ENCODE measurements at regions not wholly inside any gene's neighbourhood (a gene's known extent, or its start where the extent isn't known, plus 50 kb on each side); places are given as distances from the start of the nearest gene placed in this dataset.
A peak's percentile ranks its signal among the peaks of the same experiment; 100 is the strongest.

DNA sequence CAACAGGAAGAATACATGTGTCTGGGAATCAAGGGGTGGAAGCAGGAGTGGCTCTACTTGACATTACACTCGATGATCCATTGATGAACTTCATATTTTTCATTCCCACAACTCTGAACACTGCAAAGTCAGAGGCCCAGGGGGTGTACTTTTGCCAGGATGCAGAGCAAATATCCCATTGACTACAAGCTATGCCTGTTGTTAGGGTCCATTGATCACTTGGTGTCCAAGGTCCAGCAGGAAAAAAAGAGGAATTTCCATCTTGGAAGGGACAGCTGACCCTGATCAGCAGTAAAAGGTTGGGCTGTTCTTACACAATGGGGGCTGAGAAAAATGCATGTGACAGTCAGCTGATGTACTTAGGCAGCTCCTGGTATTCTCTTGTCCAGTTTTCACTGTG lies 118.5 kb upstream of the MAP1B start:
- FAIRE-seq, result no peak
- DNase-seq (ENCODE audit: low spot score), result no peak

DNA sequence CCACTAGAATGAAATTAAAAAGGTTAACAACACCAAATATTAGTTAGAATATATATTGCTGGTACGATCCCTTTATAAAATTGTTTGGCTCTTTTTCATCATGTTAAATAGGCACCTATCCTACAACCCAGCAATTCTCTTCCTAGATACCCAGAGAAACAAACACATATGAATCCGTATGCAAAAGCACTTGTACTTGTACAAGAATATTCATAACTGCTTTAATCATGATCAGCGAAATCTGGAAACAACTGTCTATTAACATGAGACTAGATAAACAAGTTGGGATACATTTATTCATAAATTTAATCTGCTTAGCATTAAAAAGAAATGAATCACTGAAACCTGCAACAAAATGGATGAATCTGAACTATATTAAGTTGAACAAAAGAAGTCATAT lies 113.7 kb upstream of the MAP1B start:
- FAIRE-seq, result no peak
- DNase-seq (ENCODE audit: low spot score), result no peak

DNA sequence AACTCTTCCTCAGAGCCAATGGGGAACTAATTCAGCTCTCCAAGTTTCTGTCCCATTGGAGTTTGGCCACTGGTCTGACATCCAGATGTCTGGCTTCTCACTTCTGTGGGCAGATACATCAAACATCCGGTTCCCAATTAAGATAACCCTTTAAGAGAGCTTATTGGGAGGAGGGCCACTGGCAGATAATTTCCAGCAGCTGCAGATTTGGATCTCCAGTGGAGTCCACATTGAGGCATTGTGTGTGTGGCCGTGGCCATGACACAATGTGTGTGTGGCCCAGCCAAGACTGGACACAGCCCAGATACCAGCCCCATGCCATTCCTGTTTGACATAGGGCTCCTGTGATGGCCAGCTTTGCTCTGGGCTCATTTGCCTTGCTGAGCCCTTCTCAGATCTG lies 110.5 kb upstream of the MAP1B start:
- FAIRE-seq, result no peak
- DNase-seq (ENCODE audit: low spot score), result no peak

DNA sequence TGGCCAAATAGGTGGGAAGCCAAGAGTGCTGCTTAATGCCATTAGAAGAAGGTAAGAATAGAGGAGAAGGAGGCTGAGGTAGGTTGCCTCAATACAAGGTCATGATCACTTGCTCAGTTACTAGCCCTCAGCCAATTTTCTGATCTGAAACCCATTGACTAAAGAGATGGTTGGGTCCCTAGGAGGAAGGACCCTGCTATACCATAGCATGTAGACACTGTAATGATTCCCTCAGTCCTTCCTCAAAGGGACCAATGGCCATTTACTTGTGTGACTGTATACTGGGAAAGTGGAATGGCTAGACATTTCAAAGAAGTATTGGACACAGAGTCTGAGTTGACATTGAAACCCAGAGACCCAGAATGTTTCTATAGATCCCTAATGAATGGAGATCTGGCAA lies 108.5 kb upstream of the MAP1B start:
- FAIRE-seq (no peak), DNase-seq (ENCODE audit: low spot score) (no peak)

DNA sequence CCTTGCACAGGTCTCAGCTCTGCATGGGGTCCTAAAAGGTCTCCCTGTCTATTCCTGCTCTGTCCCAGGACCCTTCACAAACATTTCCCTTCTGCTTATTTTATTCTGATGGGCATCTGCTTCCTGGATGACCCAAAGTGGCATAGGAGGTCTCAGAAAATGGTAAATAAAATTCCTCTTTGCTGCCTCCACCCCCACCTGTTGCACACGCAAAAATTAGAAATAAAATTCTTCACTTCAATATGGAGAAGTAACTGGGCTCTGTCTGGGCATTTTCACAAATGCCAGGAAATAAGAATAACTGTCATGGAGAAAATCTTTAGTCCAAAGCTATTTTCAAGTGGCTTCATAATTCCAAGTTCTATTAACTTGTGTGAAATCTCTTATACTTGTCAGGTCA lies 106.6 kb upstream of the MAP1B start:
- FAIRE-seq (no peak), DNase-seq (ENCODE audit: low spot score) (no peak)

DNA sequence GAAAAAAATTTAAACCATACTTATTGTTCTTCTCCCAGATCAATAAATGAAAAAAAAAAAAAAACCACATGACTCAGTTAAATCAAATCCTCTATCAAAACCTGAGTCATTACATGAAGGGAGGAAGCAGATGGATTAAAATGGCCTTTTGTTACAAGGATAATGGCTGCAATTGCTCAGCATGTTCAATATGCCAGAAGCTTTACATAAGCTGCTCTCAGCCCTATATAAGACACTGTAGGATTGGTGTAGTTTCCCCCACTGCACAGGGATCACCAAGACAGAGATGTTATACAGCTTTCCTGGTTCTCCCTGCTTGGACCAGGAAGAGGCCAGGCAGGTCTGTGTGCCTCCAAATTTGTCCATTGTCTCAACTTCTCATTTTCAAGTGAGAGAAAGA lies 101.6 kb upstream of the MAP1B start:
- DNase-seq (ENCODE audit: low spot score) (no peak), FAIRE-seq (no peak)

DNA sequence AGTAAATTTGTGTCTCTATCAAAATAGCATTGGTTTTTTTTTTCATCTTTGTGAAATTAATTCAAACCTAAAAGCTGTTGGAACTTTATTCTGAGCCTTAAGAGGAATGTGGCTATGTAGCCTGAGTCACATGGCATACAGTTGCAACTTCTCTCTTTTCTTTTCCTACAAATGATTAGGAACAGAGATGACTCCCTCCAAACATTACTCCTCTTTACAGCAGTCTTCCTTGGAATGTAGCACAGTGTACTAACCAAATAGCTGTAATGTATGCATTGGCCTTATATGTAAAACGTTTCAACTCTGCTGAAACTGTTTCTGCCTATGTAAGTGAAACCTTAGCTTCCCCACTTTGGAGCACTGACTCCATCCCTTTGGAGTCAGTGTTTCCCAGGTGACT lies 100.9 kb upstream of the MAP1B start:
- DNase-seq (ENCODE audit: low spot score) (no peak), FAIRE-seq (no peak)

DNA sequence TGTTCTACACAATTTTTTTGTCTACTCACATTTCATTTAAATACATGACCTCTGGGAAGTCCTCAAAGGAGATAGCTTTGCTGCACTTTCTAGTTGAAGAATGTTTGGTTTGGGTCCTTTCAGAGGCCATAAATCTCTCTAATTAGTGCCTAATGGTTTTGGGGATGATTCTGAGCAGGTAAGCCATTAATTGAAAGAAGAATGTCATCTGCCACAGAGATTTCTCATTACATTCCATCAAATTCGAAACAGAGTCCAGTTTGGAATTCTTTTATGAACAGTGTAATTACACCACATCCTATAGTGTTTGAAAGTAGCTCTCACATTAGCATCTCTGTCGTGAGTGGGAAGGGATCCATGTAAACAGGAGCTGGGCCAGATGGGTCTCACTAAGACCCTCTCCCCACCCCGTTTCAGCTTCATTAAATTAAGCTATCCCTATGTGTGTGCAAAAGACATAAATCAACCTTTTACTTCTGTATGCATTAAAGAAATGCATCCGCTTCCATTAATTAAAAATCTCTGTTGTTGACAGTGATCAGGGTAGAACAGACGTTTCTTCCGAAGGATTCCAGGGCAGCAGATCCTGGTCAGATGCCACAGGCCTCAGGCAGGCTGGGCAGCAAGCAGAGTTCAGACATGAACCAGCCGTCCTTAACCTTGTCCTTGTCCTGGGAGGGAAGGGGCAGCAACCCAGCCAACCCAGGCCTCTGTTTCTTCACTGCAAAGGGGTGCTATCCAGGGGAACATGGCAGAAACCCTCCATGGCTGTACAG lies 99.8 kb upstream of the MAP1B start:
- no peak for DNase-seq (ENCODE audit: low spot score)
- no peak for FAIRE-seq

DNA sequence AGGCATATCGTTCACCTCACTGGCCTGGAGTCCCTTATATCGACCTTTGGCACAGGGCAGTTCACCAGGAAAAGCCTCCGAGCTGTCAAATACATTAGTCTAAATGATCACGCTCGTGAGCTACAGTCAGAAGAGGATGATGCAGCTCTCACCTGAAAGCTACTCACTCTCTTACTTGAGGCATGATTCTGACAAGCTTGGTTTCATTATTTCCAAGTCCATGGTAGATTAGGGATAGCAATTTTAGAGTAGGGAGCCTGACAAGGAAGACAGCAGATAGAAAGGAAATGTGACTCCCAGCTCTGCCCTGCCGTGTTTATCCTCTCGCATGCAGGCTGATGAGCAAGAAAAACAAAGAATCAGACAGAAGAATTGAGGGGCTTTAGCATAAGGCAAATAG lies 98.0 kb upstream of the MAP1B start:
- no peak for FAIRE-seq

DNA sequence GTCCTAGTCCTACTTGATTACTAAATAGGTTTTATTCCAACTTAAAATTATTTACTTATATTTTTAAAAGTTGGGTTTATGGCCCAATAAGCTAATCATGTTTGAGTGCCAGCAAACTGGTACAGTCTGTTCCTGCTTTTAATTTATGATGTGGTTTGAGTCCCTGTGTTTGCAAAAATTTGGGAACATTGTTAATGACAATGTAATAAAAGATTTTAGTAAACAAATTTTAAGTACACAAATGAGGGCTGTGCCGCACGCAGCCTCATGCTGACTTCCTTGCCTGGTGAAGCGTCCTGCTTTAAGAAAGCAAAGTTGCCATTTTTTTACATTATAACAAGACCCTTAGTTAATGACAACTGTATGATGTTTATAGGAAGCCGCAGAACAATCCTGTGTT lies 96.8 kb upstream of the MAP1B start:
- FAIRE-seq, result no peak
- DNase-seq (ENCODE audit: low spot score), result no peak

More for the DNA sequence above, 98.0 kb upstream of the MAP1B start:
- DNase-seq (ENCODE audit: low spot score), result no peak

DNA sequence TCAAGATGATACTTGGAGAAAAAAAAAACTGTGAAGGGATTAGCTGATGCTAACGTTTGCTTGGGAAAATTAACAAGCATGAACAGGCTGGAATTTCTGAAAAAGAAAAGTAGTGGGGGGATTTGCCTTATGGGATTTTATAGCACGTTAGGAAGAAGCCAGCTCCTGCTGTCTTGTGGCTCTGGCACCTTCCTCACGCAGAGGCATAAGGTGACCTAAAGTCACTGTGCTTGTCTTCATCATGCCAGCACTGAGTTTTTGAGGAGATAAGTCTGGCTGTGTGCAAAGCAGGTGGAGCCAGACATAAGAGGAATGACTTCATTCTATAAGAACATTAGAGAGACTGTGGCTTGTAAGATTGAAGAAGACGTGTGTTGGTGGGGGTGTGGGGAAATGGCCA lies 94.4 kb upstream of the MAP1B start:
- FAIRE-seq (no peak), DNase-seq (ENCODE audit: low spot score) (no peak)

DNA sequence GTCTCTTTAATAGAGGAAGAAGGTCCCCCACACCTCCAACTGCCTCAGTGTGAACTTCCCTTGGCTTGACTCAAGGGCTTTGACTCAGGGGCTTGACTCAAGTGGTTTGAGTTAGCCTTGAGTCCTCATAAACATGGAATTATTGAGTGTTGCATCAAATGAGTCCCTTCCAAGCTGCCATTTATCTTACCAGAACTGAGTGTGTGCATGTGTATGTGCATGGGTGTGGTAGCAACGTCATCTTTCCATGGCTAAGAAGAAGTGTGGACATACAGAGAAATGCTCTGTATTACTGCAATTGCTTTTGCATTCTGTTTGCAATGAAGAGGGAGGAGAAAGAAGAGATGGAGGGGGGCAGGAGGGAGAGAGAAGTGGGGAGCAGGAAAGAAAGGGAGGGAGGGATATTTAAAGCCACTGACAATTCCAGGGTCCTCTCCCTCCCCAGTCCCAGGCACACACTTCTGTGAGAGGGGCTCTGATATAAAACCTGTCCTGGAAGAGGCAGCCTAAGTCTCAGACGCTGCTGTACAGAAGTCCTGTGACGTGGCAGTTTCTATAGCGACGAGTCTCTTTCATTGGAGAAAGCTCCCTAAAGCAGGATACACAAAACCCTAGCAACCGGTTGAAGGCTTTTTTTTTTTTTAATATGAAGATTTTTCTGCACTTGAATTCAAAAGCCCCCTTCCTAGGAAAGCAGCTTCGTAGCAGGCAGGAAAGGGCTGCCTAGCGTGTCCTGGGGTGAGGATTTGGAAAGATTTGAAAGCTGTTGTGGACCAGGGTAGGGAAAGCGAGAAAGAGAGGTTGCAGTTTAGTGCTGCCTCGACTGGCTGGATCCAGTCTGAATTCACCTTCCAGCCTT lies 93.3 kb upstream of the MAP1B start:
- FAIRE-seq (no peak), DNase-seq (ENCODE audit: low spot score) (no peak)

DNA sequence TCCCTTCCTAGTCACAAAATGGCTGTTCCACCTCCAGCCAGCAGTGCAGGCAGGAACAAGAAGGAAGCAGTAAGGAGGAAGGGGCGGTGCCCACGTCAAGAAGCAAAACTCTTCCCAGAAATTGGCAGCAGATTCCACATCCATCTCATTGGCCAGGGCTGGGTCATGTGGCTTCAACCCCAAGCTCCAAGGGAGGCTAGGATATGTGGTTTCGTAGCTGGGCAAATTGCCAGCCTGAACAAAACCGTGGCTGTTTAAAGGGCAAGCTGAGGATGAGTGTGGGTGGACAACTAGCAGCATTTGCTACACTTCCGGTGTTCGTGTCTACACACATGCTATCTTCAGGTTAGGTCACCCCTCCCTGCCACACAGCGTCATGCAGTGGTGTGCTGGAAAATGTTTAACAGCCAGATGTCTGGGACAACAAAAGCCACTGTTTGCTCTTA lies 92.1 kb upstream of the MAP1B start:
- FAIRE-seq, result peak; percentile 75
- DNase-seq (ENCODE audit: low spot score), result peak; percentile 83

DNA sequence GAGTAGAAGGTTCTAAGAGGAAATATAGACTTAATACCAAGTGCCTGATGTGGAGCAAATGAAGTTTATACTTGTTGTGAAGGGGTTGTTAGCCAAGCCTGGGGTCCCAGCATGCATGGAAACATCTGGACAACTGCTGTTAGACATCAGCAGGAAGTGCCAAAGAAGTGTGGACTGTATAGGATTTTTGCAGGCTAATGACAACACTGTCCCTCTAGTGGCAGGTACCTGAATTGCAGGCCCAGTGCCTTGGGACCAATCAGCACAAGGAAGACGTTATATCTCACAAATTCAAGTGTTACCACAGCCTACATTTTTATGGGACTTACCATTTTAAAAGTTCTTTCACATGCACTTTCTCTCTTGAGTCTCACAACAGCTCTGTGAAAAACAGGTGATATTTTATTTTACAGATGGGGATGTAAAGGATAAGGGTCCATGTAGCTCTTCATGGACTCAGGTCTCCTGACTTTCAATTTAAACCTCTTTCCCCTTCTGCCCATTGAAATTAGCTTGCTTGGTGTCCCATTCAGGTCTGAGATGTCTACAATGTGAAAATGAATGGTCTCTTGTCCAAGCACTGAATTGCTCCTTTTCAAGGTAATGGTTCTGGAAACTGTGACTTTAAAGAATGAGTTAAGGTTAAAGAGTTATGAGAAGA lies 89.0 kb upstream of the MAP1B start:
- no peak for FAIRE-seq
- DNase-seq (ENCODE audit: low spot score), result peak; percentile 46

DNA sequence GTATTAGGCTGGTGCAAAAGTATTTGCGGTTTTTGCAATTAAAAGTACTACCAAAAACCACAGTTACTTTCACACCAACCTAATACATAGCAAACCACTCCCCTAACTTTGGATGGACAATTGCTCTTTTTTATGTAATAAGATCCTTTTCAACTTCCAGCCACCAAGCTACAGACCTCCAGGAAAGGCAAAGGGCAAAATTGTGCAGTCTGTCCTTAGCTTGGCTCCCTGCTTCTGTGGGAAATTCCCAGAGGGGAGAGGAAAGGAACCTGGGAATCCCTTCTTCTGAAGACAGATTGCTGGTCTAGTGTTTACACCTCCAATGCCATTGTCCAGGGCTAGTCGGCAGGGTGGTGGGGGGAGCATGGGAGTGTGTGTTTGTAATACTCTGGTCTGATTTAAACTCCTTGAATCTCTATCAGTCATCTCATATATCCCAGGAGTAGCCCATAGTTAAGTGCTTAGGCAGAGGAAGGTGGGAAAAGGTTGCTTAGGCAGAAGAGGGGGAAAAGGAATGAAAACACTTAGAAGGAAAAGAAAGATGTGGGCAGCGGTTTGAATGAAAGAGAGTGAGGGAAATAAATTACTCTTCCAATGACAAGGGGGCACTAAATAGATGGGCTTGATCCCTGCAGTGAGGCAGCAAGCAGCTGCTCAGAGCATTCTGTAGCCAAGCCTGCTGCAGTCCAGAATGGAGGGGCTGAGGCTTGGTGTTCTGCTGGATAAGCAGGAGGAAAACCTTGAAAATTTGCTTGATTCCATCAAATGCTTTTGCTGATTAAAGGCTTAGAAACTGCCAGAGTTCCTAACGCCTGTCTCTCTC lies 86.9 kb upstream of the MAP1B start:
- FAIRE-seq, result no peak

DNA sequence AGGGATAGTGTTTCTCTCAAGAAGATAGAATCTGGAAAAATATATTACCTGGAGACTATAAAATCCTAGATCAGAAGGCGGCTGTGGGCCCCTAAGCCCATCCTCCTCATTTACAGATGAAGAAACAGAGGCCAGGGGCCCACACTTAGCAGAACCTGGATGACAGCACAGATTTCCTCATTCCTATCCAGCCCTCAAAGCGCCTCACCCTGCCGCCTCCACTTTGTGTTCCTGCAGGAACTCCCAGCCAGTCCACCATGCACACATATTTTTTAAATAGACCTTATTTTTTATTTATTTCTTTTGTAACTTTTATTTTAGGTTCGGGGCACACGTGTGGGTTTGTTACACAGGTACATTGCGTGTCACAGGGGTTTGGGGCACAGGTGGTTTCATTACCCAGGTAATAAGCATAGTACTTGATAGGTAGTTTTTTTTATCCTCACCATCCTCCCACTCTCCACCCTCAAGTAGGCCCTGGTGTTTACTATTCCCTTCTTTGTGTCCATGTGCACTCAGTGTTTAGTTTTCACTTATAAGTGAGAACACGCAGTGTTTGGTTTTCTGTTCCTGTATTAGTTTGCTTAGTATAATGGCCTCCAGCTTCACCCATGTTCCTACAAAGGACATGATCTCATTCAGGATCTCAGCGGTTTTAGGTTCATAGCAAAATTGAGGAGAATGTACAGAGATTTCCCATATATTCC lies 85.5 kb upstream of the MAP1B start:
- FAIRE-seq, result no peak
- no peak for DNase-seq (ENCODE audit: low spot score)

More for the DNA sequence above, 86.9 kb upstream of the MAP1B start:
- DNase-seq (ENCODE audit: low spot score), result no peak

DNA sequence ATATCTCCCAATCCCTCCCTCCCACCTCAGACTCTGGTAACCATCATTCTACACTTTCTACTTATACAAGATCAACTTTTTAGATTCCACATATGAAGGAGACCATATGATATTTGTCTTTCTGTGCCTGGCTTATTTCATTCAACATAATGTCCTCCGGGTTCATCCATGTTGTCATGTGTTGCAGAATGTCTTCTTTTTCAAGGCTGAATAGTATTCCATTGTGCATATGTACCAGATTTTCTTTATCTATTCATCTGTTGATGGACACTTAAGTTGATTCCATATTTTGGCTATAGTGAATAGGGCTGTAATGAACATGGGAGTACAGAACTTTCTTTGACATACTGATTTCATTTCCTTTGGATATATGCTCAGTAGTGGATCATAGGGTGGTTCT lies 78.9 kb upstream of the MAP1B start:
- DNase-seq (ENCODE audit: low spot score), result no peak
- FAIRE-seq, result no peak

DNA sequence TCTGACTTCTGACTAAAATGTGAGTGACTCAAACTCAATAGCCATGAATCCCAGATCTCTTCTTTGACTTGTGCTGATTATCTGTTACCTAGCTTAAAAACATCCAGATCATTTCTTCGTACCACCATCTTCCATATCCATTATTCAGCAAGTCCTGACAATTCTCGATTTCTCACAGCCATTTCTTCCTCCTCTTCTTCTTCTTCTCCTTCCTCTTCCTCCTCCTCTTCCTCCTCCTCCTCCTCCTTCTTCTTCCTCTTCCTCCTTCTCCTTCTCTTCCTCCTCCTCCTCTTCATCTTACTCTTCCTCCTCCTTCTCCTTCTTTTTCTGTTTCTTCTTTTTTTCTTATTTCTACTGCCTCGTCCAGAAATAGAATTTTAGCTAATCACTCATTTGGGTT lies 77.0 kb upstream of the MAP1B start:
- DNase-seq (ENCODE audit: low spot score), result no peak
- FAIRE-seq, result no peak

DNA sequence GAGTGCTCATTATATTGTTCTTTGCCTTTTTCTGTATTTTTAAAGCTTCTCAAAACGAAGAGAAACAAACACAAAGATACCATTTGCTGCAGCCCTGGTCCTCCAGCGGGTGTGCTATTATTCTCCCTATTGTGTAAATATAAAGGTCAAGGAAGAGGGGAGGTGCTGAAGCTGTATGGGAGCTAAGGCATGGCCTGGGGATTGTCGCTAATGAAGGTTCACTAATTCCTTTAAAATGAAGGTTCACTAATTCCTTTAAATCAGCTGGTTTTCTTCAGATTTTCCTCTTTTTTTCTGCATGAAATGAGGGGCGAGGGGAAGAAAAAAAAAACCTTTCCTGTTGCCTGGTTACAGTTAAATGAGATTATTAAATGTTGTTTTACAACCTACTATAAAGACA lies 74.5 kb upstream of the MAP1B start:
- no peak for FAIRE-seq

DNA sequence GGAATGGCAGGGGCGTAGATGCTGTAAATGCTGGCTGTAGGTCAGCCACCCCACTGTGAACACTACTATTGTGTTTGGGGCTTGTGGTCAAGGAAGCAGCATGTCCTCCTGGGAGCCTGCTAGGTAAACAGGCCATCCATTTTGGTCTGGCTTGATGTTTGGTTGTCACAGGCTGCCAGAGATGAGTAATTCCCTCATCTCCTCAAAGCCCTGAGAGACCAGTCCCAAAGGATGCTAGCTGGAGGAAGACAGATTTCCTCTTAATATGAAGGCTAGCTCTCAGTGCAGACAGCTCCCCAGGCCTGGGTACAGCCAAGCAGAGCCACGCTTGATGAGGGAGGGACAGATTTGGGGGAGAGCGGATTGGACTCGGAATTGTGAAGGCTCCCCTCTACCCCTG lies 72.5 kb upstream of the MAP1B start:
- FAIRE-seq (no peak), DNase-seq (ENCODE audit: low spot score) (no peak)

More for the DNA sequence above, 74.5 kb upstream of the MAP1B start:
- no peak for DNase-seq (ENCODE audit: low spot score)

DNA sequence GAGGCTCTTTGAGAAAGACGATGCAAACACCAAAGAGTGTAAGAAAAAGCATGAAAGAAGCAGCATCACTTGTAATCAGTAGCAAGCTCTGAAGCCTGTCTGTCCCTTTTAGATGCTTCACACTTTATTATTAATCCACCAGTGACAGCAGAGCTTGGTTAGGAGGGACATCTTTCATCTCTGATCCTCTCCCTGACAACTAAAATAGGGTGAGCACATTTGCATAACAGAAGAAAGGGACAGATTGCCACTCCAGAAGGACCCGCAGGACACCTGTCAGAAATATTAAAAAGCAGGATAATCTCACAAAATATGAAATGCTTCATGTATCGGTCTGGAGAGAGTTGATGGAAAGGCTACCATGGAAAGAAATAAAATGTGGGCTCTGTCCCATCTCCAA lies 71.4 kb upstream of the MAP1B start:
- DNase-seq (ENCODE audit: low spot score) (no peak), FAIRE-seq (no peak)

Measured in urothelium cell line (cell line).